Erythroblast (primary cell): ENCODE measurements at regions not wholly inside any gene's neighbourhood (a gene's known extent, or its start where the extent isn't known, plus 50 kb on each side); places are given as distances from the start of the nearest gene placed in this dataset.

Experiments
- GATA1 ChIP-seq: IDR thresholded peaks from 2 replicates; pipeline ENCODE4 v1.6.1; 2011; ENCODE audit warnings: low read depth, mild to moderate bottlenecking, control low read depth, low read length, moderate library complexity
- POLR2A ChIP-seq: IDR thresholded peaks from 2 replicates; pipeline ENCODE4 v1.6.1; 2011; ENCODE audit warnings: mild to moderate bottlenecking, low read length

- no peak for TF ChIP-seq POLR2A
- TF ChIP-seq GATA1: no peak
These were observed 103.1 kb upstream of the BCL6 start for GRCh38 chr3:187848401-187848800.
